ENCODE measurements at regions not wholly inside any gene's neighbourhood (a gene's known extent, or its start where the extent isn't known, plus 50 kb on each side); places are given as distances from the start of the nearest gene placed in this dataset.

DNA sequence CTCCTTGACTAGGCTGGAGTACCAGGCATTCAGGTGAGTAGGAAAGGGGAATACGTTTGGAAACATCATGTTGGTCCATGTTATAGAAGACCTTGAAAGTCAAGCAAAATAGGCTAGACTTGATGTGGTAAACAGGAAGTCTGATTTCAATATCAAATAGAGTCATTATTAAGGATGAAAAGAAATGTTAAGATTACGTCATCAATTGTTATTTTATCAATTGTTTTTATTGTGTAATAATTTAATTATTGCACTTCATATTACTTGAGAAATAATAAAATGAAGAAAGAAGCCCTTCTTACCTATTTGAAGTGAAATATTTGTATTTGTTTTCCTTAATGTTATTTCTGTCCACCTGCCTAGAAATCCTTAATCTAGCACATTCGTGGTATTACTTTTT lies 361.0 kb upstream of the HAND2 start:
- no peak for TF ChIP-seq POLR2A (conservative IDR thresholded peaks at IDR 0.05)
- TF ChIP-seq ZNF584 (CRISPR knock-in tag; IDR thresholded peaks at IDR 0.05; ENCODE audit: low read depth): no peak
- TF ChIP-seq CTCF (IDR thresholded peaks at IDR 0.05 in 2 of 3, conservative IDR thresholded peaks at IDR 0.05 in 1 of 3; ENCODE audit: insufficient read depth in 2 of 3, low read depth in 1 of 3, low read length in 3 of 3): no peak
- no peak for TF ChIP-seq NR3C1 (CRISPR knock-in tag; IDR thresholded peaks at IDR 0.05)
- TF ChIP-seq POLR2AphosphoS5 (IDR thresholded peaks at IDR 0.05; ENCODE audit: control insufficient read depth, insufficient read depth, low read depth, low read length): no peak
- TF ChIP-seq EZH2 (IDR thresholded peaks at IDR 0.05; ENCODE audit: borderline replicate concordance, low read depth, low read length): no peak
- TF ChIP-seq TCF7 (IDR thresholded peaks at IDR 0.05; ENCODE audit: borderline replicate concordance): no peak

All from K562 (cell line).